ENCODE measurements at regions not wholly inside any gene's neighbourhood (a gene's known extent, or its start where the extent isn't known, plus 50 kb on each side); places are given as distances from the start of the nearest gene placed in this dataset.

DNA sequence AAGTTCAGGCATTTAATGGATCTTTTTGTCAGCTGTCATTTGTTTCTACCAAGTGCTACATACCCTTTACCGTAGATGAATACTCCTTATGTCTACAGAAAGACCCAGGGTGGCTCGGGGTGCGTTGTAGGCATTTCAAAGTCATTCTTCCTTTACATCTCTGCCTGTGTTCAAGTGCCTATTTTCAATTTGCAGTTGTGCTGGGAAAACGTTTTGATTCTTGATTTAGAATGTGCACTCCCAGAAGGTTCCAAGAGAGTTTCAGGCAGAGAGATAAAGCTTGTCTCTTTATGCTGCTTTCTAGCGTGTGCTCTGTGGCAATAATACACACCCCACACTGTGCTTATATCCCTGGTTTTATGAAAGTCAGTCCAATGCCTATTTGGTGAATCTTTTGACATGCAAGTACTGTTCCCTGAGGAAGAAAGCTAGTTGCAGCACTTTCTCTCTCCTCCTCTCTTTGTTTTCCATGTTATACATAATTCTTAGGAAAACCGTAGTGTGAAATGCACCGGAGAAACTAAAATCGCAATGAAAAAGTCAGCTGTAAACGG is 828.1 kb upstream of the ZNF608 start:
- no peak for TF ChIP-seq BRCA1 (IDR thresholded peaks at IDR 0.05; ENCODE audit: low read depth, low read length)
- TF ChIP-seq YY1 (IDR thresholded peaks at IDR 0.05; ENCODE audit: low read depth, low read length), result no peak
- TF ChIP-seq SMC3 (IDR thresholded peaks at IDR 0.05; ENCODE audit: borderline replicate concordance, low read length), result no peak
- no peak for TF ChIP-seq IKZF1 (conservative IDR thresholded peaks at IDR 0.05)
- no peak for TF ChIP-seq ESRRA (IDR thresholded peaks at IDR 0.05; ENCODE audit: low read length)
- TF ChIP-seq TAF1 (IDR thresholded peaks at IDR 0.05; ENCODE audit: borderline replicate concordance, low read depth, low read length), result no peak
- TF ChIP-seq, protein P1, sequence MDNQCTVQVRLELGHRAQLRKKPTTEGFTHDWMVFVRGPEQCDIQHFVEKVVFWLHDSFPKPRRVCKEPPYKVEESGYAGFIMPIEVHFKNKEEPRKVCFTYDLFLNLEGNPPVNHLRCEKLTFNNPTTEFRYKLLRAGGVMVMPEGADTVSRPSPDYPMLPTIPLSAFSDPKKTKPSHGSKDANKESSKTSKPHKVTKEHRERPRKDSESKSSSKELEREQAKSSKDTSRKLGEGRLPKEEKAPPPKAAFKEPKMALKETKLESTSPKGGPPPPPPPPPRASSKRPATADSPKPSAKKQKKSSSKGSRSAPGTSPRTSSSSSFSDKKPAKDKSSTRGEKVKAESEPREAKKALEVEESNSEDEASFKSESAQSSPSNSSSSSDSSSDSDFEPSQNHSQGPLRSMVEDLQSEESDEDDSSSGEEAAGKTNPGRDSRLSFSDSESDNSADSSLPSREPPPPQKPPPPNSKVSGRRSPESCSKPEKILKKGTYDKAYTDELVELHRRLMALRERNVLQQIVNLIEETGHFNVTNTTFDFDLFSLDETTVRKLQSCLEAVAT (IDR thresholded peaks at IDR 0.05), result no peak
- no peak for TF ChIP-seq CBX5 (IDR thresholded peaks at IDR 0.05; ENCODE audit: low read depth)
- no peak for TF ChIP-seq YBX1 (IDR thresholded peaks at IDR 0.05)
- no peak for TF ChIP-seq SIX5 (IDR thresholded peaks at IDR 0.05; ENCODE audit: low read depth, low read length, severe bottlenecking)
- no peak for TF ChIP-seq ZNF217 (IDR thresholded peaks at IDR 0.05)
- no peak for TF ChIP-seq ZNF622 (IDR thresholded peaks at IDR 0.05)
- TF ChIP-seq, protein P2, sequence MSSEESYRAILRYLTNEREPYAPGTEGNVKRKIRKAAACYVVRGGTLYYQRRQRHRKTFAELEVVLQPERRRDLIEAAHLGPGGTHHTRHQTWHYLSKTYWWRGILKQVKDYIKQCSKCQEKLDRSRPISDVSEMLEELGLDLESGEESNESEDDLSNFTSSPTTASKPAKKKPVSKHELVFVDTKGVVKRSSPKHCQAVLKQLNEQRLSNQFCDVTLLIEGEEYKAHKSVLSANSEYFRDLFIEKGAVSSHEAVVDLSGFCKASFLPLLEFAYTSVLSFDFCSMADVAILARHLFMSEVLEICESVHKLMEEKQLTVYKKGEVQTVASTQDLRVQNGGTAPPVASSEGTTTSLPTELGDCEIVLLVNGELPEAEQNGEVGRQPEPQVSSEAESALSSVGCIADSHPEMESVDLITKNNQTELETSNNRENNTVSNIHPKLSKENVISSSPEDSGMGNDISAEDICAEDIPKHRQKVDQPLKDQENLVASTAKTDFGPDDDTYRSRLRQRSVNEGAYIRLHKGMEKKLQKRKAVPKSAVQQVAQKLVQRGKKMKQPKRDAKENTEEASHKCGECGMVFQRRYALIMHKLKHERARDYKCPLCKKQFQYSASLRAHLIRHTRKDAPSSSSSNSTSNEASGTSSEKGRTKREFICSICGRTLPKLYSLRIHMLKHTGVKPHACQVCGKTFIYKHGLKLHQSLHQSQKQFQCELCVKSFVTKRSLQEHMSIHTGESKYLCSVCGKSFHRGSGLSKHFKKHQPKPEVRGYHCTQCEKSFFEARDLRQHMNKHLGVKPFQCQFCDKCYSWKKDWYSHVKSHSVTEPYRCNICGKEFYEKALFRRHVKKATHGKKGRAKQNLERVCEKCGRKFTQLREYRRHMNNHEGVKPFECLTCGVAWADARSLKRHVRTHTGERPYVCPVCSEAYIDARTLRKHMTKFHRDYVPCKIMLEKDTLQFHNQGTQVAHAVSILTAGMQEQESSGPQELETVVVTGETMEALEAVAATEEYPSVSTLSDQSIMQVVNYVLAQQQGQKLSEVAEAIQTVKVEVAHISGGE (CRISPR knock-in tag; IDR thresholded peaks at IDR 0.05), result no peak
- no peak for TF ChIP-seq PAX5 (IDR thresholded peaks at IDR 0.05; ENCODE audit: borderline replicate concordance, low read depth, low read length)
- TF ChIP-seq CBFB (IDR thresholded peaks at IDR 0.05; ENCODE audit: low read depth), result no peak
- TF ChIP-seq TCF7 (IDR thresholded peaks at IDR 0.05; ENCODE audit: borderline replicate concordance), result no peak
- TF ChIP-seq ZNF384 (IDR thresholded peaks at IDR 0.05; ENCODE audit: borderline replicate concordance, low read depth, low read length), result no peak
- TF ChIP-seq SMARCA5 (IDR thresholded peaks at IDR 0.05), result no peak
- TF ChIP-seq, protein P3, sequence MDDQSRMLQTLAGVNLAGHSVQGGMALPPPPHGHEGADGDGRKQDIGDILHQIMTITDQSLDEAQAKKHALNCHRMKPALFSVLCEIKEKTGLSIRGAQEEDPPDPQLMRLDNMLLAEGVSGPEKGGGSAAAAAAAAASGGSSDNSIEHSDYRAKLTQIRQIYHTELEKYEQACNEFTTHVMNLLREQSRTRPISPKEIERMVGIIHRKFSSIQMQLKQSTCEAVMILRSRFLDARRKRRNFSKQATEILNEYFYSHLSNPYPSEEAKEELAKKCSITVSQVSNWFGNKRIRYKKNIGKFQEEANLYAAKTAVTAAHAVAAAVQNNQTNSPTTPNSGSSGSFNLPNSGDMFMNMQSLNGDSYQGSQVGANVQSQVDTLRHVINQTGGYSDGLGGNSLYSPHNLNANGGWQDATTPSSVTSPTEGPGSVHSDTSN (IDR thresholded peaks at IDR 0.05; ENCODE audit: insufficient replicate concordance, low read depth, low read length), result no peak
- ATAC-seq (no peak), FAIRE-seq (no peak), DNase-seq (ENCODE audit: low read depth, low spot score) (no peak)
- in situ Hi-C loops (cut with MboI), result no loop called here
- Histone ChIP-seq H3K9me3 (replicated peaks; ENCODE audit: control insufficient read depth, insufficient read depth, low read length) (no peaks in the 10 kb centered on the region), H3K36me3 (ENCODE audit: control insufficient read depth in 2 of 2, insufficient read depth in 2 of 2, low read length in 1 of 2) (no peaks in the 10 kb centered on the region), H3K79me2 (ENCODE audit: control insufficient read depth, insufficient read depth, low read length) (no peaks in the 10 kb centered on the region), H2AFZ (ENCODE audit: control insufficient read depth, low read depth, low read length) (no peak overlapping the region), H3K4me1 (ENCODE audit: control insufficient read depth, insufficient read depth, low read length) (no peaks in the 10 kb centered on the region), H3K4me3 (no peak overlapping the region), H3K27me3 (replicated peaks in 1 of 2; ENCODE audit: control insufficient read depth in 2 of 2, insufficient read depth in 2 of 2, low read length in 1 of 2) (no peaks in the 10 kb centered on the region), H3K9ac (ENCODE audit: control insufficient read depth, insufficient read depth, low read length) (no peak overlapping the region), H4K20me1 (ENCODE audit: control insufficient read depth, insufficient read depth) (no peaks in the 10 kb centered on the region), H3K4me2 (ENCODE audit: control insufficient read depth, insufficient read depth) (no peak overlapping the region), H3K27ac (ENCODE audit: control insufficient read depth, insufficient read depth) (no peak overlapping the region)
- ChIA-PET SMC1A (ENCODE audit: uncharacterized antibody, unreplicated experiment) (no interaction called here), RAD21 (ENCODE audit: unreplicated experiment) (no interaction called here), CTCF (no interaction called here), POLR2A (no interaction called here)
- no TSS peak for BruUV-seq (replicated peaks)
- WGBS (ENCODE audit: insufficient coverage, insufficient replicate concordance, low lambda C conversion rate, missing lambda C conversion rate), result 45% methylated on average over 9 of the region's 9 CpGs
- intact Hi-C loops (cut with micrococcal nuclease; ENCODE audit: unreplicated experiment), result no loop called here

Data from GM12878 (cell line).